WI38 (cell line): ENCODE measurements at regions not wholly inside any gene's neighbourhood (a gene's known extent, or its start where the extent isn't known, plus 50 kb on each side); places are given as distances from the start of the nearest gene placed in this dataset.

ENCODE experiments used
- H3K4me3 ChIP-seq: 2 replicates; pipeline ENCODE4 v1.5.1; 2011; ENCODE audit warnings: low read depth, mild to moderate bottlenecking, control low read depth, low read length
- CTCF ChIP-seq: IDR thresholded peaks from 2 replicates; pipeline ENCODE4 v1.5.1; 2012; ENCODE audit warnings: low read depth, mild to moderate bottlenecking, control low read depth, low read length

DNA sequence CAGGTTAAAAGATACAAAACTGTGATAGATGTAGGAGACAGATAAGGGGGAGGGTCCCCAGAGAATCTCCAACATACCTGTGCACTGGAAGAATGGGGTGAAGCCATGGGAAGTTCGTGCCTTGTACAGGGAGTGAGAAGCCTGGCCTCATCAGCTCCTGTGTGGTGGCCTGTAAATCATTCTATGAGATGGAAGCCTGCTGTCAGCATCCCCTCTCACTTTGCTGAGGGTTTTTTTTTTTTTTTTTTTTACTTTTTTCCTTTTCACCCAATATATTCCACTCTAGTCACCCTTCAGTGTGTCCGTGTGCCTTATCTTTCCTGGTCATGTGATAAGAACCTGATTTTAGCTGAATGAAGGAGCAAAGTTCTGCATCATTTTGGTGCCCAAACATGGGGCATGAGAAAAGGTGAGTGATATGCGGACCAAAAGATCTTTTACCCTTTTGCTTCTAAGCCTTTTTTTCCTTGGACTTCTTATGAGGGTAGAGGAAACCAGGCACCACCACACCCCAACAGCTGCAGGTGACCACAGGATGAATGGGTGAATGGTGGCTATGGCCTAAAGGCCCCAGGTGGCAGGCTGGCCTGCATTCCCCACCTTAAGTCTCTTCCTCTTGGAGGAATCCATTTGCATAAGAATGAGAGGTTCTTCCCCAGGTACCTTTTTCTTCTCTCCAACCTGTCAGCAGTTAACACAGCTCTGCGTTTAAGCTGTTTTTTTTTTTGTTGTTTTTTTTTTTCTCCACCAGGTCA, 1345.0 kb downstream of the NSUN3 start:
- H3K4me3 ChIP-seq = no peak overlapping the region
- TF ChIP-seq CTCF = no peak

DNA sequence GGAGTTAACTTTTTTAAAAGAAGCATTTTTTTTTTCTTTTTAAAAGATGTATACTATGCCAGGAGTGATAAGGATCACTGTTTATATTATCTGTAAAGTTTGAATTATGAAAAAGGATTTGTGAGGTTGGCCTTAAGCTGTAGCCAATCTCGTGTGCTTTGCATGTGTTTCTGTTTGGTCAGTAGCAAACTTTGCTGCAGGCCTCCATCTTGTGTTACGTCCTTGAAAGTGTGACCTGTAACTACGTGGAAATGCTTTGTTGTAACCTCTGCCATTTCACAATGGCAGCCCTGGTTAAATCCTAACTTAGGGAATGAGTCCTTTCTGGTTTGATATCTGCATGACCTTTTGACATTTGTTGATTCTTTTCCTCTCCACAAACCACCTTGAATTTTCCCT, 1345.6 kb downstream of the NSUN3 start:
- no peak for TF ChIP-seq CTCF
- no peak overlapping the region for H3K4me3 ChIP-seq

- no peak for TF ChIP-seq CTCF
- H3K4me3 ChIP-seq = no peak overlapping the region
Observed at GRCh38 chr3:95418251-95418650, 1355.4 kb downstream of the NSUN3 start.

- TF ChIP-seq CTCF = no peak
- no peak overlapping the region for H3K4me3 ChIP-seq
Observed at GRCh38 chr3:95424279-95424678, 1361.4 kb downstream of the NSUN3 start.

DNA sequence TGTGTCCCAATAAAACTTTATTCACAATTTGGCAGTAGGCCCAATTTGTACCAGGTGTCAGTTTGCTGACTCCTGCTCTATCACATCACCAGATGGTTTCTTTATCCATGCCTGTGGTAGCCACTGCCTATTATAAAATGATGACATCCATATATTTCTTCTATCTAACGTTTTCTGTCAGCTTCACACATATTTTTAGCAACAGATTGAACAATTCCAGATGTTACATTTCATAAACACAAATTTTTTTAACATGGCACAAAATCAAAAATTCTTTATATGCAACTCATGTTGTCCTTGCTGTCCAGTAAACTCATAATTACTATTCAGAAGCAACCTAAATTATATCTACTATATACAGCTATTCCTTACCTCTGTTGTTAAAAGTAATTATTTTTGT, 1371.6 kb downstream of the NSUN3 start:
- H3K4me3 ChIP-seq = no peak overlapping the region
- TF ChIP-seq CTCF = no peak

DNA sequence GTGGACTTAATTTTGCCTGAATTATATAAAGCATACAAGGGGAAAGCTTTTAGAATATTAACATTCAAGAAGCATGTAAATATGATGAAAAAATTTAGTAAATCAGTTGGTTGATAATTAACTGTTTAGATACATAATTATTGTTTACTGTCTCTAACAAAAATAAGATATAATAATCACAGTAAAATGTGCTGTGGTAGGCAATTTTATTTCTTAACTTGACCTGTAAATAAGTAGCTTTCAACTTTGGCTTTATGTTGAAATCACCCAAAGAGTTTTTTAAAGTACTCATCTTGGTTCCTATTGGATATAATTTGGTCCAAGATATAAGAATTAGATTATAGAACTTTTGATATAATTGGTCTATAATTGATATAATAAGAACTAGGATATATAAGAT, 1374.5 kb downstream of the NSUN3 start:
- no peak for TF ChIP-seq CTCF

DNA sequence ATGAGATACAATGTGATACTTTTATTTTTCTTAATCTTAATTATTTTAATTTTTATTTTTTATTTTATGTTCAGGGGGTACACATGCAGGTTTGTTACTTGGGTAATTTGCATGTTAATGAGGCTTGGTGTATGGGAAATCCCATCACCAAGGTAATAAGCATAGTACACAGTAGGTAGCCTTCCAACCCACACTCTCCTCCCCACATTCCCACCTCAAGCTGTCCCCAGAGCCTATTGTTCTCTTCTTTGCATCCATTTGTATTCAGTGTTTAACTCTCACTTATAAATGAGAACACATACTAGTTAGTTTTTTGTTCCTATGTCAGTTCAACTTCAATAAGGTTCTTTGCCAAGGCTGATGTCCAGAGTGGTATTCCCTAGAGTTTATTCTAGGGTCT, 1375.4 kb downstream of the NSUN3 start:
- H3K4me3 ChIP-seq = no peak overlapping the region
- TF ChIP-seq CTCF = no peak

More for the DNA sequence above, 1374.5 kb downstream of the NSUN3 start:
- H3K4me3 ChIP-seq = no peak overlapping the region
